ENCODE measurements at regions not wholly inside any gene's neighbourhood (a gene's known extent, or its start where the extent isn't known, plus 50 kb on each side); places are given as distances from the start of the nearest gene placed in this dataset.

GRCh38 chr10:93165367-93165766 is 91.7 kb downstream of the CYP26A1 start:
- no peak for TF ChIP-seq CTCF (IDR thresholded peaks at IDR 0.05)
- no peak for TF ChIP-seq POLR2A (IDR thresholded peaks at IDR 0.05)

All from body of pancreas (tissue), 4 donors.